SK-N-SH (cell line): ENCODE measurements at regions not wholly inside any gene's neighbourhood (a gene's known extent, or its start where the extent isn't known, plus 50 kb on each side); places are given as distances from the start of the nearest gene placed in this dataset.

Source experiments
- CTCF ChIA-PET: fragments of 300-600, 350-600 bp; formaldehyde crosslinking; extraction: SDS; loops from one replicate; lab custom pipeline; 2021; lab: Yijun Ruan, JAX
- POLR2A ChIA-PET: fragments of 350-600 bp; sonication (Branson Sonifier 250); formaldehyde crosslinking; extraction: SDS; loops from one replicate; lab custom pipeline; 2020; ENCODE audit warnings: antibody characterized with exemption, inconsistent platforms; lab: Yijun Ruan, JAX
- DNase-seq: peaks from one replicate; pipeline ENCODE4 v3.0.0; 2012
- H2AFZ ChIP-seq: fragments of 200-600 bp; sonication (generic); 2 replicates; pipeline ENCODE4 v1.8.1; 2016; ENCODE audit warnings: antibody characterized with exemption, mild to moderate bottlenecking, low read depth
- H3F3A ChIP-seq: fragments of 200-600 bp; sonication (generic); replicated peaks from 2 replicates; pipeline ENCODE3; 2016; ENCODE audit warnings: antibody characterized with exemption, mild to moderate bottlenecking; ENCODE audit not compliant: insufficient read depth
- H3K27ac ChIP-seq, 2 experiments: fragments of 200-500 bp in 1 of 2; fragments of 200-600 bp in 1 of 2; sonication (Bioruptor generic) in 1 of 2; sonication (generic), shearing (Covaris generic) in 1 of 2; 2 replicates each; pipeline versions ENCODE4 v1.5.1 to v1.6.1; 2014 to 2016; ENCODE audit warnings: low read depth in 2 of 2, inconsistent platforms in 1 of 2, low read length in 1 of 2, mild to moderate bottlenecking in 1 of 2, mixed read lengths in 1 of 2
- H3K27me3 ChIP-seq: fragments of 200-600 bp; sonication (generic), shearing (Covaris generic); 2 replicates; pipeline ENCODE4 v1.6.1; 2016; ENCODE audit warnings: mixed run types; ENCODE audit not compliant: insufficient read depth
- H3K36me3 ChIP-seq, 2 experiments: fragments of 200-500 bp in 1 of 2; fragments of 200-600 bp in 1 of 2; sonication (Bioruptor generic) in 1 of 2; sonication (generic) in 1 of 2; replicated peaks in 1 of 2; 2 replicates each; pipeline versions ENCODE3 to v1.5.1; 2014 to 2016; ENCODE audit warnings: low read length in 1 of 2, mild to moderate bottlenecking in 1 of 2; ENCODE audit not compliant: insufficient read depth in 2 of 2, control insufficient read depth in 1 of 2
- H3K4me1 ChIP-seq, 2 experiments: fragments of 200-500 bp in 1 of 2; fragments of 200-600 bp in 1 of 2; sonication (Bioruptor generic) in 1 of 2; sonication (generic), shearing (Covaris generic) in 1 of 2; 2 replicates each; pipeline versions ENCODE4 v1.5.1 to v1.6.1; 2014 to 2016; ENCODE audit warnings: low read depth in 1 of 2, low read length in 1 of 2, mixed run types in 1 of 2; ENCODE audit not compliant: insufficient read depth in 2 of 2, control insufficient read depth in 1 of 2
- H3K4me2 ChIP-seq: fragments of 200-600 bp; sonication (generic), shearing (Covaris generic); 2 replicates; pipeline ENCODE4 v1.6.1; 2017; ENCODE audit warnings: mixed run types
- H3K4me3 ChIP-seq, 2 experiments: fragments of 200-500 bp in 1 of 2; fragments of 200-600 bp in 1 of 2; sonication (Bioruptor generic) in 1 of 2; sonication (generic), shearing (Covaris generic) in 1 of 2; 2 replicates each; pipeline versions ENCODE4 v1.5.1 to v1.8.1; 2014 to 2016; ENCODE audit warnings: low read depth in 2 of 2, inconsistent platforms in 1 of 2, low read length in 1 of 2, mild to moderate bottlenecking in 1 of 2, mixed read lengths in 1 of 2, moderate library complexity in 1 of 2
- H3K79me2 ChIP-seq: fragments of 200-600 bp; sonication (generic); 2 replicates; pipeline ENCODE4 v1.8.1; 2017; ENCODE audit warnings: mild to moderate bottlenecking; ENCODE audit not compliant: insufficient read depth
- H3K9ac ChIP-seq: fragments of 200-600 bp; sonication (generic); 2 replicates; pipeline ENCODE4 v1.6.1; 2017; ENCODE audit warnings: mixed run types
- H3K9me2 ChIP-seq: fragments of 200-600 bp; sonication (generic); 2 replicates; pipeline ENCODE4 v1.6.1; 2017; ENCODE audit warnings: mixed run types
- H3K9me3 ChIP-seq: fragments of 200-600 bp; sonication (generic); 2 replicates; pipeline ENCODE4 v1.6.1; 2017; ENCODE audit warnings: mixed run types, mild to moderate bottlenecking, moderate library complexity
- H4K20me1 ChIP-seq: fragments of 200-600 bp; sonication (generic); 2 replicates; pipeline ENCODE4 v1.6.1; 2017; ENCODE audit warnings: mild to moderate bottlenecking, mixed run types; ENCODE audit not compliant: insufficient read depth
- CHD2 ChIP-seq: fragments of 150-350 bp; IDR thresholded peaks from 2 replicates; pipeline ENCODE4 v1.6.1; 2018; ENCODE audit warnings: low read length; ENCODE audit not compliant: partially characterized antibody
- EP300 ChIP-seq, 2 experiments: IDR thresholded peaks; 2 replicates each; pipeline versions ENCODE4 v1.4.0 to v1.6.1; 2012; ENCODE audit warnings: borderline replicate concordance in 1 of 2, low read depth in 1 of 2, low read length in 1 of 2
- EZH2phosphoT487 ChIP-seq: fragments of 200-600 bp; sonication (generic); IDR thresholded peaks from 2 replicates; pipeline ENCODE4 v1.6.1; 2017; ENCODE audit warnings: low read depth, mixed run types, mild to moderate bottlenecking, antibody characterized with exemption, moderate library complexity, borderline replicate concordance
- GATA2 ChIP-seq: sonication (generic); formaldehyde crosslinking; IDR thresholded peaks from 2 replicates; pipeline ENCODE4 v1.5.0; 2020; ENCODE audit warnings: mild to moderate bottlenecking, missing genetic modification reagents
- RAD21 ChIP-seq: IDR thresholded peaks from 2 replicates; pipeline ENCODE4 v1.6.1; 2012; ENCODE audit warnings: mild to moderate bottlenecking, low read length
- RFX5 ChIP-seq: IDR thresholded peaks from 2 replicates; pipeline ENCODE4 v1.6.1; 2012; ENCODE audit warnings: mild to moderate bottlenecking, improper control_type of control experiment, low read length
- TAF1 ChIP-seq: IDR thresholded peaks from 2 replicates; pipeline ENCODE4 v1.6.1; 2012; ENCODE audit warnings: low read depth, mild to moderate bottlenecking, low read length, moderate library complexity, borderline replicate concordance
- TCF12 ChIP-seq: IDR thresholded peaks from 2 replicates; pipeline ENCODE4 v1.4.0; 2012
- YY1 ChIP-seq: IDR thresholded peaks from 2 replicates; pipeline ENCODE4 v1.4.0; 2012; ENCODE audit warnings: low read depth, mild to moderate bottlenecking
- WGBS: methylation state at CpG from one replicate; pipeline ENCODE4 v1.1.6; 2017; ENCODE audit warnings: low lambda C conversion rate; 5-methylcytosine and 5-hydroxymethylcytosine counted together
- TF ChIP-seq, protein P1 (sequence below): fragments of 150-350 bp; IDR thresholded peaks from 2 replicates; pipeline ENCODE4 v1.6.1; 2017; ENCODE audit warnings: antibody characterized with exemption, low read length, low read depth, borderline replicate concordance

DNA sequence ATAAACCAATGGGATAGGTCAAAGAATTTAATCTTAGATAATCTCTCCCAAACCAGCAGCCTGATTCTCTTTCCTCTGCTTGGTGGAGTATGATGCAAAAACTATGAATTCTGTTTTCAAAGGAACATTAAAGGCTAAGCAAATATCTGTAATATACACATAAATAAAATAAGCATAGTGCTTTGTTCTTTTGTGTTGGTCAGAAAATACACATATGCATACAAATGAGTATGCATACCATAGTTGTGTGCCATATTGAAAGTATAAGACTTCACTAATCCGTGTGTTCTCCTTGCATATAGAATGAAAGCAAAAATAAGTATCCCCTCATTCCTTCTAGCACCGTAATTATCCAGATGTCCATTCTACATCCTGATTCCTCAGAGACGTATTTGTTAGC lies 1949.7 kb upstream of the CELF4 start:
- H3K4me2 ChIP-seq = no peak overlapping the region
- CTCF ChIA-PET = no interaction called here
- H3K9ac ChIP-seq = no peak overlapping the region
- TF ChIP-seq RFX5 = no peak
- TF ChIP-seq, protein P1, sequence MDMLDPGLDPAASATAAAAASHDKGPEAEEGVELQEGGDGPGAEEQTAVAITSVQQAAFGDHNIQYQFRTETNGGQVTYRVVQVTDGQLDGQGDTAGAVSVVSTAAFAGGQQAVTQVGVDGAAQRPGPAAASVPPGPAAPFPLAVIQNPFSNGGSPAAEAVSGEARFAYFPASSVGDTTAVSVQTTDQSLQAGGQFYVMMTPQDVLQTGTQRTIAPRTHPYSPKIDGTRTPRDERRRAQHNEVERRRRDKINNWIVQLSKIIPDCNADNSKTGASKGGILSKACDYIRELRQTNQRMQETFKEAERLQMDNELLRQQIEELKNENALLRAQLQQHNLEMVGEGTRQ = no peak
- H3K27ac ChIP-seq = no peak overlapping the region
- H4K20me1 ChIP-seq = no peaks in the 10 kb centered on the region
- no peaks in the 10 kb centered on the region for H3K9me3 ChIP-seq
- no peak overlapping the region for H3K4me3 ChIP-seq
- H3K79me2 ChIP-seq = no peaks in the 10 kb centered on the region
- no peak overlapping the region for H2AFZ ChIP-seq
- 40% methylated on average over 3 of the region's 3 CpGs for WGBS
- POLR2A ChIA-PET = no interaction called here
- H3K27me3 ChIP-seq = no peaks in the 10 kb centered on the region
- no peak for DNase-seq
- H3K9me2 ChIP-seq = no peaks in the 10 kb centered on the region
- H3F3A ChIP-seq = no peaks in the 10 kb centered on the region
- no peaks in the 10 kb centered on the region for H3K36me3 ChIP-seq
- H3K4me1 ChIP-seq = no peaks in the 10 kb centered on the region; a peak in 1 of 4 replicates

DNA sequence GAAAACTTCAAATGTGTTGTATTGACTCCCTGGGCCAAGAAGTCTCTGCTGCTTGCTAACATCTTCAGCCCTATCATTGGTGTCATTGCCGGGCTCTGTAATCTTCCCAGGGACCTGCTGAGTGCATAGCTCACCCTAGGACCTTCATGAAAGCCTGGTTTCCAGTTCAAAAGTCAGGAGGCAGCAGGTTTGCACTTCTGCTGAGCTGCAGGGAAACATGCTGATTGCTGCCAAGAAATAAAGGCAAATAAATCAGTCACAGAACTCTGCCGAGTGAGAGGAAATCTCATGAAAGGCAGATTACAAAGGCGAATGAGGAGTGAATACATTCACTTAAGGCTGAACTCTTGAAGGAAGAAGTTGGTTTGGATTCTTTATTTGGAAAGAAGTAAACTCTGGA lies 1947.6 kb upstream of the CELF4 start:
- H3K4me2 ChIP-seq = no peak overlapping the region
- TF ChIP-seq EZH2phosphoT487 (no peak), YY1 (no peak), TAF1 (no peak), GATA2 (CRISPR knock-in tag) (no peak)
- TF ChIP-seq, all 33 proteins: peak for 0
- H3K4me1 ChIP-seq = no peaks in the 10 kb centered on the region; a peak in 1 of 4 replicates
- no peaks in the 10 kb centered on the region for H3K9me3 ChIP-seq
- CTCF ChIA-PET = no interaction called here
- H3K79me2 ChIP-seq = no peaks in the 10 kb centered on the region
- H3F3A ChIP-seq = no peaks in the 10 kb centered on the region
- no peak for DNase-seq
- no peaks in the 10 kb centered on the region for H3K27me3 ChIP-seq
- POLR2A ChIA-PET = no interaction called here
- no peaks in the 10 kb centered on the region for H3K9me2 ChIP-seq
- H3K9ac ChIP-seq = no peak overlapping the region
- H3K27ac ChIP-seq = no peak overlapping the region
- H3K4me3 ChIP-seq = no peak overlapping the region
- no peak overlapping the region for H2AFZ ChIP-seq
- H3K36me3 ChIP-seq = no peaks in the 10 kb centered on the region
- WGBS = 33% methylated on average over 3 of the region's 3 CpGs
- no peaks in the 10 kb centered on the region for H4K20me1 ChIP-seq

DNA sequence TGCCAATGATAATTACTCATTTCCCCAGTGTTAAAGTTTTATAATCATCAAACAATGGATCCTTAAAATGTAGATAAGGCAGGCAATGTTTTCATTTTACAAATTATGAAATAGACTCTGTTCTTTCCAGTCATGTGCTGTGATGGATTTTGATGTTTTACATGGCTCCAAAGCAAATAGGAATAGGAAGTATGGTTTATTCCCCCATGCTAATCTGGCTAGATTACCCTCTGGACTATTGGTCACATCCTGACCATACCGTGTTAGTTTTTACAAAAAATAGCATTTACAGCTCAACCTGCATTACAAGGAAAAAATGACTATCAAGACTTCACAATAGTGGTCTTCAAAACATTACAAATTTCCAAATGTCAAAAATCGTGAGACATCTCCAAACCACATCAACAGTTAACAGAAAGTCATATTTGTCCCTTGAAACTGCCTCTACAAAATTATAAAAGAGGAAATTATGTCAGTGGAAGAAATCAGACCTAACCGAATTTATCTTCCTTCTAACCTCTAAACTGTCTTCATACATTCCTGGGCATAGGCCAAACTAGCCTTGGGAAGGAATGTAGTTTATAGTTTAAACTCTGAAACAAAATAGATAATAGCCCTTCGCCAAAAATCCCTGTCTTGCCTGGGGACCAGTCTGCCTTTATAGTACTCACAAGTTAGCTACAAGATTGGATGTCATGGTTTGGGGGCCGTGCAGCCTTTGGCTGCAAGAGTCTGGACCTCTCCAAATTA lies 1941.2 kb upstream of the CELF4 start:
- no peaks in the 10 kb centered on the region for H3F3A ChIP-seq
- POLR2A ChIA-PET = no interaction called here
- H3K27me3 ChIP-seq = no peaks in the 10 kb centered on the region
- no peak overlapping the region for H3K4me2 ChIP-seq
- no peaks in the 10 kb centered on the region for H3K9me3 ChIP-seq
- H4K20me1 ChIP-seq = no peaks in the 10 kb centered on the region
- no peak overlapping the region for H3K4me3 ChIP-seq
- CTCF ChIA-PET = interaction anchor here (0.6 to 1.9 kb wide), 3 partner anchors 11 to 21 kb away, joined by 3 to 5 read pairs (median 4); no protein-coding TSS in a partner anchor
- H3K36me3 ChIP-seq = no peaks in the 10 kb centered on the region
- WGBS = 22% methylated on average over 5 of the region's 5 CpGs
- no peaks in the 10 kb centered on the region for H3K9me2 ChIP-seq
- TF ChIP-seq RAD21 (no peak), CHD2 (no peak), EP300 (IDR thresholded peaks at IDR 0.05; ENCODE audit: borderline replicate concordance in 1 of 2, low read depth in 1 of 2, low read length in 1 of 2) (no peak), TCF12 (no peak)
- H3K27ac ChIP-seq = no peak overlapping the region
- no peak for DNase-seq
- no peaks in the 10 kb centered on the region for H3K4me1 ChIP-seq
- no peak overlapping the region for H3K9ac ChIP-seq
- H2AFZ ChIP-seq = no peak overlapping the region
- H3K79me2 ChIP-seq = no peaks in the 10 kb centered on the region
